GM21381 (cell line): ENCODE measurements at regions not wholly inside any gene's neighbourhood (a gene's known extent, or its start where the extent isn't known, plus 50 kb on each side); places are given as distances from the start of the nearest gene placed in this dataset.

Experiments
- ATAC-seq: cut with Tn5 transposase; IDR thresholded peaks from one replicate; pipeline ENCODE4 v1.9.1; 2021; ENCODE audit warnings: mild to moderate bottlenecking, moderate library complexity; ENCODE audit not compliant: unreplicated experiment

DNA sequence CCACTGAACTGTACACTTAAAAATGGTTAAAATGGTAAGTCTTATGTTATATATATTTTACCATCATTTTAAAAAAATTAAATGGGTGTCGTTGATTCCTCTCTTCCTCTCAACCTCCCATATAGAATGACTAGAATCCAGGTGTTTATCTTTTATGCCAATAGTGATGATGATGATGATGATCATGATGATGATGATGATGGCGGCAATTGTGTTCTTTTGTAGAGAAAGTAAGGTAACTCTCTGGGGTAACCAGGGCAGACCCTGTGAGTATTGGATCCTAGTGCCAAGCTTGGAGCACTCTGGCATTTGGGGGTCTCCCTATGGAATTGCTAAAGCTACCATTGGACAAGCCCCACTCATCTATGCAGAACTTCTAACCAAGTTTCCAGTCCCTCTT is 113.6 kb downstream of the GLI2 start:
- ATAC-seq = no peak

- no peak for ATAC-seq
Observed at GRCh38 chr2:120850551-120850950, 114.9 kb downstream of the GLI2 start.

DNA sequence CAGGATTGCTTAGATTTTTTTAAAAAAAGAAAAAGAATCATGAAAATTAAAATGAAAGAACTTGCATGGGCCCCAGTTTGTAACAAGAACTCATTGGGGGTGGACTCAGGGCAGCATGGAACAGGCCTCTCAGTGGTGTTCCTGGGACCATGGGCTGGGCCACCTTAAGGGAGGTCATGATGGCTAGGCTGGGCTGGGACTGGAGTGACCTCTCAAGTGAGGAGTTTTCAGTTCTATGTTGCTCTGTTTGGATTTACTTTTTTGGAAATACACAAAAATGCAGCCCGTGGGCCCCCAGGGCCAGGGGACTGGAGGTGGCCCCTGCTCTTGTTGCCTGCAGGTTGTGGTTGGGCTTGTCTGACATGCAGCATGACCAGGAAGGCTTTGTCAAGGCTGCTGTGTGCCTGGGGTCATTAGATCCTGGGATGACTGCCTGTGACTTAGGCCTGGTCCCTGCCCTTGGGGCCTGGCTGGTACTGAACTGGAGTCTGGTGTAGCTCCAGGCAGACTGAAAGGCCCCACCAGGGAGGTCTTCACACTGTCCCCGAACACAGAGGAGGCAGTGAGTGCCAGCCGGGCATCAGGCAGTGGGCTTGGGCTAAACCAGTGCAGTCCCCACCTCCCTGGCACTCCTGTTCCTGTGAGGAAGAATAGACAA is 115.6 kb downstream of the GLI2 start:
- ATAC-seq = no peak

- ATAC-seq = no peak
Observed at GRCh38 chr2:120852200-120852815, 116.6 kb downstream of the GLI2 start.

- ATAC-seq = no peak
Observed at GRCh38 chr2:120853306-120854013, 117.8 kb downstream of the GLI2 start.

- ATAC-seq = no peak
Observed at GRCh38 chr2:120854014-120854620, 118.4 kb downstream of the GLI2 start.

DNA sequence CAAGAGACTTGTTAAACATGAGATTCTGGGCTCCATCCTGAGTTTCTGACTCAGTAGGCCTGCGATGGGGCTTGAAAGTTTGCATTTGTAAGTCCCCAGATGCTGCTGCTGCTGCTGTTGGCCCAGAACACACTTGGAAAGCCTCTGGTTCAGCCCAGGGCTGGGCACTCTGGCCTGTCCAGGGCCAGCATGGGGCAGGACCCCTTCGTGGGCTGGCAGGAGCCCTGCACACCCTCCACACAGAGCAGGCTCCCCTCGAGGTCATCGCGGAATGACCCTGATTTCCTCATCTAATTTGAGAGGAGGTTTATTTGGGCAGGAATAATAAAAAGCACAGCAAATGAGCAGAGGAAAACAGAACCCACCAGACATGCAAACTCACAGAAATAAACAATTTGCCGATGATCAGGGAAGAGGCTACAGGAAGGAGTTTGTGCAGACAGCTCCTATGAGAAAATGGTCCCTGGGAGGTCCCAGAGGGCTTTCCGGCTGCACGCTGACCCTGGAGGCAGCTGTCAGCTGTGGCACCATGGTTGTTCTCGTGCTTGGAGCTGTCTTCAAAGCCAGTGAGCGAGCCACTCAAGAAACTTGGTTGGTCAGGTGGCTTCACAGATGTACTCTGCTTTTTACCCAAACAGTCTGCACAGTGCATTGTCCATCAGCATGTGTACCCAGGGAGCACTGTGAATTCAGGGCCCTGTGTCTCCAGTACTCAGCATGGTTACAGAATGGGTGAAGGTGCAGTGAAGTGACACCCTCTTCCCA is 119.3 kb downstream of the GLI2 start:
- ATAC-seq = no peak

DNA sequence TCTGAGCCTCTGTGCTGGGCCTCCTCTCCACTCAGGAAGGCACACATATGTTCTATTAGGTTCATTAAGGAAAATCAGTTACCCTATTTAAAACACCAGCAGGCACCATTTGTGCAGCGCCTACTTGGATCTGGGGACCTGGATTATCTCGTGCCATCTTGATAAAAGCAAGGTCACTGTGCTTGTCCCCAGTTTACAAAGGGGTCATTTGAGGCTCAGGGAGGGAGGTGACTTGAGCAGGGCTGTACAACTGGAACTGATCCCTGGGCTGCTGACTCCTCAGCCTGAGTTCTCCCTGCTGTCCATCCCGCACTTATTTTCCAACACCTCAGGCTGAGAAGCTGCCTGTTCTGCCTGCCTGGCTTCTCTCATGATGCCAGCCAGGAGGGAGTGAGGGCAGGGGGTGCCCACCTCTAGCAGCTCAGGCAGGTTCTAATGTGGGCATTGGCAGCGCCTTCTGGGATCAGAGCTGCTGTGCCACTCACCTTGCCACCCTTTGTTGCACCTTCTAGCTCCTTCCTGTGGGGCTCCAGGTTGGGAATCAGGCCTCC is 120.3 kb downstream of the GLI2 start:
- no peak for ATAC-seq

DNA sequence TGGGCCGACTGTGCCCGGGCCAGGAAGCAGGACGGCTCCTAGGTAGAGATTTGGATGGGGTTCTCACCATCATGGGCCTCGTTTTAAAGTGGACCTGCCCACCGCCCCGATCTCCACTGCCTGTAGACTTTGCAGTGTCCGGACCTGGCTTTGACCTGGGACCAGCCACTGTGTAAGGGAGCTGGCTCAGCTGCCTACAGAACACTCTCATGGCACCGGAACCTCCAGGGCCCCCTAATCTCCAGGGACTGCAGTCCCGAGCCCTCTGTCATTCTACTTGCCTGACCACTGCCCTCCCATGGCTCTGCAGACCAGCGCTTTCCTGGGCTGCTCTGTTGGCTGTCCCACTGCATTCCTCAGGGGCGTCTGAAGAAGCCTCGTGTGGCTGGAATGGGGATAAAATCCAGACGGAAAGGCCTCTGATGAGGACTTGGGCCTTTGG is 120.8 kb downstream of the GLI2 start:
- ATAC-seq = no peak

GRCh38 chr2:120857422-120857821 is 121.8 kb downstream of the GLI2 start:
- ATAC-seq = no peak

DNA sequence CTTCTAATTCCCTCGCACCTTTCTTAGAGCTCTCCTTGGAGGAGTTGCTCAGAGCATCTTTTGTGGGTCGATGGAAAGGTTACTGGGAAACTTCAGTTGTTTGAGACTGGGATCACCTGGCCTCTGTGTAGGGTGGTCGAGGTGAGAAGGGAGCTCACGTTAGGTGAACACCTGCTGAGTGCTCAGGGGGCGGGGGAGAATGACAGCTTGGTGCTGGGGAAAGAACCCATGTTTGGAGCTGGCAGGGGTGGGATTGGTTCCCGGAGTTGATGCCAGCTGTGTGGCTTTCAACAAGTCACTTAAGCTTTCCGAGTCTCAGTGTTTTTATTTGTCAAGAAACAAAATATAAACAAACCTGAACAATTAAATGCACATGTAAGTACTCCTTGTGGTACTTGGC is 122.3 kb downstream of the GLI2 start:
- ATAC-seq = no peak

GRCh38 chr2:120858361-120859106 is 122.9 kb downstream of the GLI2 start:
- ATAC-seq = no peak

GRCh38 chr2:120859128-120859527 is 123.5 kb downstream of the GLI2 start:
- no peak for ATAC-seq

DNA sequence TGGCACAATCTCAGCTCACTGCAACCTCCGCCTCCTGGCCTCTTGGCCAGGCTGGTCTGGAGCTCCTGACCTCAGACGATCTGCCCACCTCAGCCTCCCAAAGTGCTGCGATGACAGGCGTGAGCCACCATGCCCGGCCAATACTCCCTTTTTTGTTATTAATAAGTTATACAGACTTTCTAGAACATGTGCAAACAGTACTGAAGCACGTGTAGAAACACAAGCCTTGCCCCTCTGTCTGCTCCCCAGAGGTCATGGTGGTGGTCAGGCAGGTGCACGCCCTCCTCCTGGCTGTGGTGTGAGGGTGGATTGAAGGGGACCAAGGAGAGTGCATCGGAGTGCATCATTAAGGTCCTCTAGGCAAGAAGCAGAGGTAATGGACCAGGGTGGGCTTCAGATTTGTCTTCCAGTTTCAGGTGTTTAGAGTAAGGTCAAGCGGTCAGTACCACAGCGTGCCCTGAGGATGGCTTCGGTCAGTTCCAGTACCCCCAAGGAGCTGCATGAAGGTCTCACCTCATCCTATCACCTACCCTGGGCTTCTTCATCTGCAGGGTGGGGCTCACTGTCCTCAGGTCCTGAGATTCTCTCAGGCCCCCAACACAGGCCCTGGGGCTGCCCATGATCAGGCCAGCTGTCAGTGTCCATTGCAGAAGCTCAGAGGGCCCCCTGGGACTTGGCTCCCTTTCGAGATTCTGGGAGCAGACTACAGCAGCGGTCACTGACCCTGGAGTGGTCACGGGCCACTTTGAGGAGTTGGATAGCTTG is 124.3 kb downstream of the GLI2 start:
- no peak for ATAC-seq

GRCh38 chr2:120860579-120860922 is 124.9 kb downstream of the GLI2 start:
- ATAC-seq = no peak

DNA sequence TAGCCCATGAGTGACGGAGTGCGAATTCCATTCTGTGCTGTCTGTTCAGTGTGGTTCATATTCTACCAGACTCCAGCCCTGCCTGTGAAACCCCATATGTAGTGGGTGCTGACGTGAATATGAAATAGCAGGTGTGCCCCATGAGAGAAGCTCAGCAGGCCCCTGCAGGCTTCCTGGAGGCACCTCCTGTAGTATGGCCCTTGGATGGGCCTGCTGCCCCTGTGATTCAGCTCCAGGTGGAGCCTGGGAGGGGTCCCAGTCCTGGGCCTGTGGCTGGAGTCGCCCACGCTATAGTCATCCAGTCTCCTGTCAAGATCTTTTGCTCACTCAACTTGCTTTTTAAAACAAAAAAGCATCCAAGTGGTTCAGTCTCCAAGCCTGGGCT is 125.5 kb downstream of the GLI2 start:
- no peak for ATAC-seq

DNA sequence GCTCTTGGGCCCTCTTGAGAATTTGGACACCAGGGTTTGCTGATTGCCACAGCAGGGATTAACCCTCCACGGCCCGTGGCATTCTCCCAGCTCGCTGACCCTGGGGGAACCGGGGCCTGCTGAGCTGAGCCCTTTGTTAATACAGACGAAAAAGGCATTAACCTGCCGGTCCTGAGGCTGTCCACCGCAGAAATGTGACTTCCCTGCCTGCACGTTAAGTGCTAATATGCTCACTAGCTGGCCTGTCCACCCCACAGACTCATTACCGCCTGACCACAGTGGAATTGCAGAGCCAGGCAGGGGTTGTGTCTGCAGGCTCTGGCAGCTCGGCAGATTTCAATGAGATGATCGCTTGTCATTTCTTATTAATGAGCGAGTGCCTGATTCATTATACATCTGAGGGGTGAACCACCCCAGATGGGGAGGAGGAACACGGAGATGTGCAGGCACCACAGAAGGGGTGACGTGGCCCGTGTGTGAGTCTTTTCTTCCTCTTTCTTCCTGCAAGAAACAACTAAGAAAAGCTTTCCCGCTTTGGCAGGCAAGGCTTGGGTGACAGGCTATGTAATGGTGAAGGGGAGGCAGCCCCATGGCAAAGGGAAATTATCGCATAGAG is 126.0 kb downstream of the GLI2 start:
- no peak for ATAC-seq

DNA sequence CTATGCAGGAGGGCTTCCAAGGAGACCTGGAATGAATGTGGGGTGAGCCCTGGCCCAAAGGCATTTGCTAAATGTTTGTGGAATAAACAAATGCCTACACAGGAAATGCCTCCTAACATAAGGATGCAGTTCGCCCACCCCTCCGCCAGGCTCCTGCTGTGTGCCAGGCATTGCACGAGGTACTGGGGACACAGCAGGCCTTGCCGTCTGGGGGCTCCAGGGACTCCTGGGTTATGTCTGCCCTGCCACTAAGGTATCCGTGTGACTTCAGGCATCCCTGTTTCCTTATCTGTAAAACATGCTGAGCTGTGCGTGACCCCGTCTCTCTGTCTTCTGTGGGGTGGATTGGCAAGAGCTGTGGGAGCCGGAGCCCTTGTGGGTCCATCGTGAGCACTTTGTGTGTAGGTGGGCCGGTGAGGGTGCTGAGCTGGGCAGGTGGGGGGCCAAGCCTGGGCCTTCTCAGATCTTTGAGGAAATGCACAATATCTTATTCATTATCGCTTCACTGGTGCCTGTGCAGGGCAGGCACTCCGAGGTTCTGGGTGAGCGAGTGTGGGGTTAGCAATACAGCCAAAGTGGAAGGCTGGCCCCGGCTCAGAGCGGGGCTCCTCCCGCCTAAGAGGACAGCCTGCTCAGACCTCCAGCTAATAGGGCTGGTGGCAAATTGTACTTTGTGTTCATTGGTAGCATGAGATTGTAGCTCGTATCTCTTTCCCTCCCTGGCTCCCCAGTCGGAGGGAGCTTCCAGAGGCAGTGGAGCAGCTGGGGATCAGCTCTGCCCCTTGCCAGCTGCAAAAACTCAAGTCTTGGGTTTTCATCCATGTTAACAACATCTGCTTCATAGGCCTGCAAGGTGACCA is 126.8 kb downstream of the GLI2 start:
- no peak for ATAC-seq
